HG02759 (cell line): ENCODE measurements at regions not wholly inside any gene's neighbourhood (a gene's known extent, or its start where the extent isn't known, plus 50 kb on each side); places are given as distances from the start of the nearest gene placed in this dataset.

Experiments
- ATAC-seq: cut with Tn5 transposase; IDR thresholded peaks from one replicate; pipeline ENCODE4 v1.9.1; 2021; ENCODE audit warnings: mild to moderate bottlenecking, moderate library complexity; ENCODE audit not compliant: unreplicated experiment

DNA sequence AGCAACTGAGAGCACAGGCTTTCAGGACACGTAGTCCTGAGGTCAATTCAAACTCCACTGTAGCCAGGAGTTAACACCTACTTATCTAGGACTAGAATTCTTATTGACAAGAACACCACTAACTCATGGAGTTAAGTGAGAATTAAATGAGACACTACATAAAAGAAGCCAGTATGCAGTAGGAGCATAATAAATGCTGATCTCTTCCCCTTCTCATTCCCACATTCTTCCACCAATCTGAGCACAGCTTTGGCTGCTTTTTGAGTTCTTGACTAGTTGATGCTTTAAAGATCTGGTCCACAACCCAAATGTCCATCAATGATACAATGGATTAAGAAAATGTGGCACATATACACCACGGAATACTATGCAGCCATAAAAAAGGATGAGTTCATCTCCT is 55.2 kb downstream of the TTC32 start:
- no peak for ATAC-seq

DNA sequence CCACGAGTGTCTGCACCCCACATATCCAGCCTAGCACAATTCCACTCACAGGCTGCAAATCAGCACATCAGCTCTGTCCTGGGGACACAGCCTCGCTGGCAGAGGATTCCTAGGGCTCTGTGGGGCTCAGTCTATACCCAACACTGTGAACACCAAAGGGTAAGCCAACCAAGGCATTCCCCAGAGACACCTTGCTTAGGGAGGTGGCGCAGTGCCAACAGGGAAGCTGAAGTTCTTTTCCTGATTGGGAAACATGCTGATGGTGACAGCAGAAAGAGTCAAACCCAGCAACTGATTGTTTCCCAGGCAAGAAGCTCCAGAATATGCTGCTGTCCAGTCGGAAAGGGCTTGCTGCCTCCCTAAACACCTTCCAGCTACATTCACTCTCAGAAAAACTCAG is 55.8 kb downstream of the TTC32 start:
- ATAC-seq, result no peak

GRCh38 chr2:19845323-19845920 is 56.4 kb downstream of the TTC32 start:
- ATAC-seq, result no peak

- ATAC-seq, result no peak
Measured at GRCh38 chr2:19844750-19845149, 57.0 kb downstream of the TTC32 start.

GRCh38 chr2:19843992-19844515 is 57.7 kb downstream of the TTC32 start:
- no peak for ATAC-seq

- ATAC-seq, result no peak
Measured at GRCh38 chr2:19841918-19842693, 59.7 kb downstream of the TTC32 start.

DNA sequence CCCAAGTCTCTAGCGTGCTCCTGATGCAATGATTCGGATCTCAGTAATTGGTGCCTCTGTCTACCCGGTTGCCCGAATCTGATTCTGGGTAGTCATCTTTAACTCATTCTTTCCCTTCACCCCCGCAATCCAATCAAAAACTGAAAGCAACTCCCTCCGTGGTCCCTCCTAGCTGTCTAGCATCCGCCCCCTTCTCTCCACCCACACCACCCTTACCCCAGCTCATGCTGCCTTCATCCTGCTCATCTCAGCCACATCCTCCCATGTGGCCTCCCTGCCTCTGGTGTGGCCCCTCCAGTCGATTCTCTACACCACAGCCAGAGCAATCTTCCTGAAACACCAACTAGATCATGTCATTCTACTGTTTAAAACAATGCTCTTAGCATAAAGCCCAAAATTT is 62.3 kb downstream of the TTC32 start:
- ATAC-seq, result no peak

DNA sequence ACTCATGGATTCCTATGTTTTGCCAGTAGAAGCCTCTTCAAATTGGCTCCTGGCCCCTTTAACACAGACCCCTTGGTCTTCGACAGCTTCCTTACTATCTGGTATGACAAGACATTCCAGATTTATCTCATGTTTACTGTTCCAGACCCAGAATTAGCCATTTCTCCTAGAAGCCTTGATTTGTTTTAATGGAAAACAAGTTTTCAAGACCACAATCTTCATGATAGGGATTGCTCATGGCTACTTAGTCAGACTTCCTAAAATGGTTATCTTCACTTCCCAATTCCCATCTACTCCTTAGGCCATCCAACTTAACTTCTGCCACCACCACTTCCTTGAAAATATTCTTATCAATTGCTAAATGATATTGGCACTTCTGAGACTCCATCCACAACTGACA is 63.2 kb downstream of the TTC32 start:
- no peak for ATAC-seq

DNA sequence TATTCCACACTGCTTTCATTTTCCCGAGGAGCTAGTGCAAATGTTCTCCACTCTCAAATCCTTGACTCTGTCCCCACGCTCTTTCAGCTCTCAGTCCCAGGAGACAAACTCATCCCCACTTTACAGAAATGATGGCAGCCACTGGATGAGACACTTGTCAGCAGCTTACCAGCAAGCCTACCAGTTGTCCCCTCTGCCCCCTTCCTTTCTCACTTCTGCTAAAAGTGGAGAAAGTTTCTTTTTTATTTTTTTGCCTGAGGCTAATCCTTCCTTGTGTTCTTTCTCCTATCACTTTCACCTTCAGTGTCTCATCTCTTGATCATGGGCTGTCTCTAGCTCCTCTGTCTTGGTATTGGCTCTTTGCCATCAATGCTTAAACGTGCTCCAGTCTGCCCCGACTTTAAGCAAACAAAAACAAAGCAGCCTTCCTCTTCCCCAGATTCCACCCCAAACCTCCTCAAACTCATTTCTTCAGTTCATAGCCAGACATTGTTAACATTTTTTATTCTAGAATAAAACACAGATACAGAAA is 64.5 kb downstream of the TTC32 start:
- ATAC-seq, result no peak

DNA sequence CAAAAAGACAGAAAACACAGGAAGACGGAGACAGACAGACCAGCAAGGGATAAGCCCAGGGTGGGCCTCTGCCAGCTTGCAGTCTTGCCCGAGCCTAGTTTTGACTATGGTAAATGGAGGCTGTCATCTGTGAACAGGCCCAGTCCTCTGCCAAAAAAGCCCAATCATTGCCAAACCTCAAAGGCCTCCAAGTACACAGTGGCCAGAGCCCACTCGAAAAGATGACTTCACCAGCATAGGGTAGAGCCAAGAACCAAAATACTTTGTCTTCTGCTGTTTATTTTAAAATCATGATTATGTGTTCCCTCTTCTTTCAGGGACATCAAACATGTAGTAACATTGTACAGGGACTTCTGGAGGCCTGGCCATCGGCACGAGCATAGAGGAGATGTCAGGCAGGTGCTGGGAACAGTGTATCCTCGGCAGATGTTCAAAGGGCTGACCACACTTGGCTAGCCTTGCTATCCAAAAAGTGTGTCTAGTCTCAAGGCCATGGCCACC is 66.0 kb downstream of the TTC32 start:
- no peak for ATAC-seq

- ATAC-seq, result no peak
Measured at GRCh38 chr2:19833978-19834377, 67.8 kb downstream of the TTC32 start.

DNA sequence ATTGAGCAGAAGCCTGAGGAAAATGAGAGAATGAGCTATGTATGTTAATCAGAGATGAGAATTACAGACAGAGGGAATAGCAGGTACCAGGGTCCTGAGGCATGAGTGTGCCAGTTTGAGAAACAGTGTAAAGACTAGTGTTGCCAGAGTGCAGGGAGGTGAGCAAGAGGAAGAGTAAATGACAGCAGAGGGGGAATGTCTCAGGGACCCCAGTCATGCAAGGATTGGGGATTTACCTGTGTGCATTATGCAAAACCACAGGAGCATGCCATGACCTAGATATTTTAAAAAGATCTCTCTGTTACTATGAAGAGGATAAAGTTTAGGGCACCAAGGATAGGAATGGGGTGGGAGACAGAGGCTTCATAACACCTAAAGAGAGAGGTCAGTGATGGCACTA is 72.1 kb downstream of the TTC32 start:
- no peak for ATAC-seq

DNA sequence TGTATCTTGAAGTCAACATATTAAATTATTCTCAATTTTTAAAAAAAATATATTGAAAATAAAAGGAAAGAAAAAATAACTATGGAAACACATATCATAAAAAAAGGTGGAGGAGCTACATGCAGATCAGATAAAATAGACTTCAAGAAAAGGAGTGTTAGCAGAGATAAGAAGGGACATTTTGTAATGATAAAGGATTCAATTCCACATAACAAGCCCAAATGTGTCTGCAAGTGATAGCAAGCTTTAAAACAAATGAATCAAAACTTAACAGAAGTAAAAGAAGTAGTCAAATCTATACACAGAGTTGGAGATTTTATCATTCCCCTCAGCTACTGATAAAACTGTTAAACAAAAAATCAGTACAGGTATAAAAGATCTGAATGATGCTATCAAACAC is 74.9 kb downstream of the TTC32 start:
- ATAC-seq, result no peak

DNA sequence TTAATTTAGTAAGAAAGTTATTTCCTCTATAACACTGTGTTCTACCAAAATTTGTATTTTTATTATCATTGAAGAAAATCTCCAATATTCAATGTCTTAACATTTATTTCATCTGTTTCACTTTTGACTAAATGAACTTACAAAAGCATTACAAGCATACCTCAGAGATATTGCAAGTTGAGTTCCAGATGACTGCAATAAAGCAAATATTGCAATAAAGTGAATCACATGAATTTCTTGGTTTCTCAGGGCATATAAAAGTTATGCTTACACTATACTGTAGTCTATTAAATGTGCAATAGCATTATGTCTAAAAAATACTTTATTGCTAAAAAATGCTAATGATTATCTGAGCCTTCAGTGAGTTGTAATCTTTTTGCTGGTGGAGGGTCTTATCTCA is 78.3 kb downstream of the TTC32 start:
- no peak for ATAC-seq

- no peak for ATAC-seq
Measured at GRCh38 chr2:19819097-19820065, 82.4 kb downstream of the TTC32 start.

GRCh38 chr2:19818543-19818942 is 83.2 kb downstream of the TTC32 start:
- ATAC-seq, result no peak

DNA sequence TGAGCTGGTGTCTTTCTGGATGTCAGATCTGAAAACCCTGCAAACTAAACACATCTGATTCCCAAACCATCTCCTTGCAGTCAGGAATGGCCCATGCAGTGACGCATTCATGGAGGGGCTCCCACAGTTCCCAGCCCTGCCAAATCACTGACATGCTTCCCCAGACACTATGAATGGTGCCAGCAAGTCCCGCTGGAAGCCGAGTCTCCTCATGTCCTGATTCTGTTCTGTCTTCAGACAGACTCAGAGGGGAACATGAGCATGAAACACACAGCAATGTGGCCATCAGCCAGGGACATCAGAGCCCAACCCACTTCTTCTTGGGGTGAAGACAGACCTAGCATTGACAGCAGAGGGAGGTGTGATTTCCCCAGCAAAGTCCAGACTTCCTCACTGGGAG is 83.7 kb downstream of the TTC32 start:
- no peak for ATAC-seq

DNA sequence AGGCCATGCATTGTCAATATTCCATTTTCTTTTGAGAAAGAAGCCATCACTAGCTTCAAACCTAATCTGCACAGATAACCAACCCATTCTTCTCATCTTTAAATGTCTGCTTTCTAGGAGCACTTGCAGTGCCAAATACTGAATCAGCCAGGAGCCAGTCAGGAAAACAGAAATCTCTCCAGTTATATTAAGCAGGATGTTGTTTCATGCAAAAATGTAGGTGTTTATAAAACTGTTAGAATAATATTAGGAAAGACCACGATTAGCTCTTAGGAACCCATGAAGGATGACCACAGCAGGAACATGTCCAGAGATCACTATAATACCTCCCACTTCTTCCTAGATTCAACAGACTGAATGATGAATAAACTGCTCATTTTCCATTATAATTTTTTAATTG is 86.0 kb downstream of the TTC32 start:
- ATAC-seq, result no peak

- ATAC-seq, result no peak
Measured at GRCh38 chr2:19812166-19812565, 89.6 kb downstream of the TTC32 start.

GRCh38 chr2:19811186-19811585 is 90.6 kb downstream of the TTC32 start:
- no peak for ATAC-seq

GRCh38 chr2:19810637-19811036 is 91.1 kb downstream of the TTC32 start:
- ATAC-seq, result no peak
